ENCODE measurements at regions not wholly inside any gene's neighbourhood (a gene's known extent, or its start where the extent isn't known, plus 50 kb on each side); places are given as distances from the start of the nearest gene placed in this dataset.

DNA sequence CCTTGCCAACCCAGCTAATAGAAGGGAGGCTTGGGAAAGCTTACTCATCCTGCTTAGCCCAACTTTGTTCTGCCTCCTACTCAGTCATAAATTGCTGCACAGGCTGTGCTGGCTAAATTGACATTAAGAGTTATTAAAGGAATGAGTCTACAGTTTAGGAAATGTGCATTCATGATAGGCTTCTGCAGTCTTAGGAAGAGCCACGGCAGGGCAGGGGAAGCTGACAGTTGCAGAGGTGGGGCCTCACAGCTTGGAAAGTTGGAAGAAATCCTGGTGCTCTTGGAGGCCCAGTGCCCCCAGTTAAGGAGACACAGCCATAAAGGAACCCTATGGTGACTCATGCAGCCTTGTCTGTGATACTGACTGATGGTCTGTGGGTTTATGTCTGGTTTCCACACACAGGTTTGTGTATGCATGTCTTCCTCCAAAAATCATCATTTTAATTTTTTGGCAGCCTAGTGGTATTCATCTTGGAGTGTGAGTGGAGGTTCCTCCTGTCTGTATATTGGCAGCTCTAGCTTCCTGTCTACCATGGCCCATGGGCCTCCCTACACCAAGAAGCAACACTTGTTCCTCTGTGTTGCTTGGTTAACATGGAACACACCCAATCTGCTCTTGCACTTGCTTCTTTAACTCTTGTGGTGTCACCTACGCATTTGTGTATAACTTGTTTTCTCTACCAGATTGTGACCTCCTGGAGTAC lies 135.0 kb upstream of the KL start:
- no peaks in the 10 kb centered on the region for H3K36me3 ChIP-seq (ENCODE audit: insufficient read depth, low read length, poor library complexity, severe bottlenecking)
- H3K27ac ChIP-seq (ENCODE audit: low read depth, low read length, poor library complexity, severe bottlenecking), result peak overlapping the region; percentile 45
- no peaks in the 10 kb centered on the region for H3K9me3 ChIP-seq (ENCODE audit: low read depth, low read length, poor library complexity, severe bottlenecking)
- H3K4me1 ChIP-seq (ENCODE audit: insufficient read depth, low read length, poor library complexity, severe bottlenecking), result peaks cover 40% of the 10 kb centered on the region
- no peak for TF ChIP-seq EZH2 (IDR thresholded peaks at IDR 0.05; ENCODE audit: borderline replicate concordance, low read depth, low read length, poor library complexity, severe bottlenecking)
- TF ChIP-seq, protein P1, sequence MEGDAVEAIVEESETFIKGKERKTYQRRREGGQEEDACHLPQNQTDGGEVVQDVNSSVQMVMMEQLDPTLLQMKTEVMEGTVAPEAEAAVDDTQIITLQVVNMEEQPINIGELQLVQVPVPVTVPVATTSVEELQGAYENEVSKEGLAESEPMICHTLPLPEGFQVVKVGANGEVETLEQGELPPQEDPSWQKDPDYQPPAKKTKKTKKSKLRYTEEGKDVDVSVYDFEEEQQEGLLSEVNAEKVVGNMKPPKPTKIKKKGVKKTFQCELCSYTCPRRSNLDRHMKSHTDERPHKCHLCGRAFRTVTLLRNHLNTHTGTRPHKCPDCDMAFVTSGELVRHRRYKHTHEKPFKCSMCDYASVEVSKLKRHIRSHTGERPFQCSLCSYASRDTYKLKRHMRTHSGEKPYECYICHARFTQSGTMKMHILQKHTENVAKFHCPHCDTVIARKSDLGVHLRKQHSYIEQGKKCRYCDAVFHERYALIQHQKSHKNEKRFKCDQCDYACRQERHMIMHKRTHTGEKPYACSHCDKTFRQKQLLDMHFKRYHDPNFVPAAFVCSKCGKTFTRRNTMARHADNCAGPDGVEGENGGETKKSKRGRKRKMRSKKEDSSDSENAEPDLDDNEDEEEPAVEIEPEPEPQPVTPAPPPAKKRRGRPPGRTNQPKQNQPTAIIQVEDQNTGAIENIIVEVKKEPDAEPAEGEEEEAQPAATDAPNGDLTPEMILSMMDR (conservative IDR thresholded peaks at IDR 0.05; ENCODE audit: low read depth, low read length), result no peak
- H3K27me3 ChIP-seq (replicated peaks; ENCODE audit: insufficient read depth, low read depth, low read length, poor library complexity), result no peaks in the 10 kb centered on the region
- POLR2A ChIA-PET (ENCODE audit: low non-redundant PET), result interaction anchor here (0.5 kb wide), 1 partner anchor 799 kb away, joined by 10 read pairs; no protein-coding TSS in a partner anchor
- DNase-seq (ENCODE audit: low spot score), result peak; percentile 67
- intact Hi-C loops (cut with micrococcal nuclease; ENCODE audit: unreplicated experiment), result no loop called here
- H3K4me3 ChIP-seq (ENCODE audit: low read depth, low read length, poor library complexity, severe bottlenecking), result no peak overlapping the region
- BruUV-seq (replicated peaks), result no TSS peak
- CTCF ChIA-PET, result no interaction called here

DNA sequence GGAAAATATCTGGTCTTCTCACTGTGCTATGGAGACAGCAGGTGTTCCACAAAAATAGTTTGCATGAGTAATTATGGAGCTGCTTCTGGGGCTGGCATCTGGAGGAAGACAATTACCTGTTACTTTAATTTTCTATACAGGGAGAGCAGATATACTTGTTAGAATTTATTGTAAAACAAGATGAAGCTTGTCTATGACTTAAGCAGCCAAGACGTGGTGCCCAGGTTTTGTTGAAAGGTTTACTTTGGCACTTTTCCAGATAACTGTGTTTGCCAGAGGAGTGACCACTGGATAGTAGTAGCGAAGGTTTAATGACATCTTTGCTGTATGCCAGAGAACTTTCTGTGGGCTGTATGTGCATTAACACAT lies 134.5 kb upstream of the KL start:
- Histone ChIP-seq H3K9me3 (ENCODE audit: low read depth, low read length, poor library complexity, severe bottlenecking) (no peaks in the 10 kb centered on the region), H3K4me1 (ENCODE audit: insufficient read depth, low read length, poor library complexity, severe bottlenecking) (peaks cover 40% of the 10 kb centered on the region), H3K36me3 (ENCODE audit: insufficient read depth, low read length, poor library complexity, severe bottlenecking) (no peaks in the 10 kb centered on the region), H3K27me3 (replicated peaks; ENCODE audit: insufficient read depth, low read depth, low read length, poor library complexity) (no peaks in the 10 kb centered on the region), H3K27ac (ENCODE audit: low read depth, low read length, poor library complexity, severe bottlenecking) (no peak overlapping the region), H3K4me3 (ENCODE audit: low read depth, low read length, poor library complexity, severe bottlenecking) (no peak overlapping the region)
- CTCF ChIA-PET, result no interaction called here
- POLR2A ChIA-PET (ENCODE audit: low non-redundant PET), result no interaction called here
- no TSS peak for BruUV-seq (replicated peaks)
- no peak for TF ChIP-seq EZH2 (IDR thresholded peaks at IDR 0.05; ENCODE audit: borderline replicate concordance, low read depth, low read length, poor library complexity, severe bottlenecking)
- TF ChIP-seq, protein P1 (conservative IDR thresholded peaks at IDR 0.05; ENCODE audit: low read depth, low read length), result no peak
- no peak for DNase-seq (ENCODE audit: low spot score)
- intact Hi-C loops (cut with micrococcal nuclease; ENCODE audit: unreplicated experiment), result no loop called here

DNA sequence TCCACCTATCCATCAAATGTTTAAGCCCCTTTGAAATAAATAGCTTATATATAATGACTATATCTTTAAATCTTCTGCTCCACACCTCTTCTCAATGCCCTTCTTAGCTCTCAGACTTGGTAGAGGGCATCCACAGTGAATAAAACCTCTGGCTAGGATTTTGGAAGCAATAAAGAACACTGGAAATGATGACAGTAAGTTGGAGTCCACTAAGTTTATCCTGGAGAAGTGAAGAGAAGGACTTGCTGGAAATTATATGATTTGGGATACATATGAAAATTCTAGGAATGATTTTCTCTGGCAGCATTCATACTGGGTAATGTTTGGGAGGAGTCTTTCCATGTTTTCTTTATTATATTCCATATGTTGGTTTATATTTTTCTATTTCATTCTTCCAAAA lies 133.5 kb upstream of the KL start:
- Histone ChIP-seq H3K9me3 (ENCODE audit: low read depth, low read length, poor library complexity, severe bottlenecking) (peaks cover 3% of the 10 kb centered on the region), H3K27ac (ENCODE audit: low read depth, low read length, poor library complexity, severe bottlenecking) (no peak overlapping the region), H3K4me3 (ENCODE audit: low read depth, low read length, poor library complexity, severe bottlenecking) (no peak overlapping the region), H3K4me1 (ENCODE audit: insufficient read depth, low read length, poor library complexity, severe bottlenecking) (peaks cover 40% of the 10 kb centered on the region), H3K36me3 (ENCODE audit: insufficient read depth, low read length, poor library complexity, severe bottlenecking) (no peaks in the 10 kb centered on the region), H3K27me3 (replicated peaks; ENCODE audit: insufficient read depth, low read depth, low read length, poor library complexity) (no peaks in the 10 kb centered on the region)
- no TSS peak for BruUV-seq (replicated peaks)
- DNase-seq (ENCODE audit: low spot score), result no peak
- POLR2A ChIA-PET (ENCODE audit: low non-redundant PET), result no interaction called here
- CTCF ChIA-PET, result no interaction called here
- TF ChIP-seq, protein P1 (conservative IDR thresholded peaks at IDR 0.05; ENCODE audit: low read depth, low read length), result no peak
- TF ChIP-seq EZH2 (IDR thresholded peaks at IDR 0.05; ENCODE audit: borderline replicate concordance, low read depth, low read length, poor library complexity, severe bottlenecking), result no peak
- intact Hi-C loops (cut with micrococcal nuclease; ENCODE audit: unreplicated experiment), result no loop called here
